ENCODE measurements at regions not wholly inside any gene's neighbourhood (a gene's known extent, or its start where the extent isn't known, plus 50 kb on each side); places are given as distances from the start of the nearest gene placed in this dataset.
"Not testable (repeated sequence)": the region's sequence is repeated elsewhere in the genome, so short reads cannot be mapped to it uniquely, and the experiment has no call there.

DNA sequence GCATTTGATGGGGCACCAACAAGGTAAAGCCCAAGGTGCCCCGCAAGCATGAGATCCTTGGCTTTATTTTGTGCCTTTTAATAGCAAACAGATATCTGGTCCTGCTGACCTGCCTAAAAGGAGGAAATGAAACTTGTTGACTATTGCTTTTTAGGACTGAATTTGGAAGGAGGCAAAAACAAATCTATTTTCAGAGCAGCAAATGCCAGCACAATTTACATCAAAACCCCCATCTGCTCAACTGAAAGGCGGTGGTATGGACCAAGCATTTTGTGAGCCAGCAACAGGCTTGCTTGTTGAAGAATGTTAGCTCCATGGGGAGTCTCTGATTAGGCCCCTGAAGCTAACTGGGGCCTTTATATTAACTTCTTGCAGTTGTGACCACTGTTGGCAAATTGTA is 192.6 kb upstream of the E2F8 start:
- DNase-seq (ENCODE audit: low read depth) = no peak

DNA sequence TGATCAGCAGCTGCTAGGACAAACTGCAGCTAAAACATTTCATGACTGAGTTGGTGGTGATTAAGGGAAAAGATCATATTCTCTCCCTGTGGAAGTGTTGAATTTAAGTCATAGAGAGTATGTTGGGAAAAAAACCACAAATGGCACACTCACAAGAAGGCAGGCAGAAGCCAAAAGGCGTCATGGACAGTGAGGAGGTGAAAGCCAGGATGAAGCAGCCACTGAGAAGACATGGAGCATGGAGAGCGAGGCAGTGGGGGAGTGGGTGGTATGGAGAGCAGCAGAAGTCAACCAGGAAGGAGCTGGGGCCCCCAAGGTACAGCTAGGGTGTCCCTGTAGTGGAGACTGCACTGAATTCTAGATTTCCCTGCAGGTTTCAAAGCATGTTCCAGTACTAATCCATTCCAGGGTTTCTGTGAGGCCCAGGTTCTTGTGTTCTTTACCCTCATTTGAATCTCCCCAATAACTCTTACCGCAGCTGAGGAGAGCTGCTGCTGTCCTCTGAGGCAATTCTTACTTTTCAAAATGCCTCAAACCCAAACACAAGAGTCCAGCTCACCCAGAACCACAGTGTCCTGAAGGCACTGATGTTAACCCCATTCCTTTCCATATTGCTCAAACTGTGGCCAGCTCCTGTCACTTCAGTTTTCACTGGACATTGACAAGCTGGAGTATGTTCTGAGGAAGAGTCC is 191.8 kb upstream of the E2F8 start:
- DNase-seq (ENCODE audit: low read depth) = no peak

DNA sequence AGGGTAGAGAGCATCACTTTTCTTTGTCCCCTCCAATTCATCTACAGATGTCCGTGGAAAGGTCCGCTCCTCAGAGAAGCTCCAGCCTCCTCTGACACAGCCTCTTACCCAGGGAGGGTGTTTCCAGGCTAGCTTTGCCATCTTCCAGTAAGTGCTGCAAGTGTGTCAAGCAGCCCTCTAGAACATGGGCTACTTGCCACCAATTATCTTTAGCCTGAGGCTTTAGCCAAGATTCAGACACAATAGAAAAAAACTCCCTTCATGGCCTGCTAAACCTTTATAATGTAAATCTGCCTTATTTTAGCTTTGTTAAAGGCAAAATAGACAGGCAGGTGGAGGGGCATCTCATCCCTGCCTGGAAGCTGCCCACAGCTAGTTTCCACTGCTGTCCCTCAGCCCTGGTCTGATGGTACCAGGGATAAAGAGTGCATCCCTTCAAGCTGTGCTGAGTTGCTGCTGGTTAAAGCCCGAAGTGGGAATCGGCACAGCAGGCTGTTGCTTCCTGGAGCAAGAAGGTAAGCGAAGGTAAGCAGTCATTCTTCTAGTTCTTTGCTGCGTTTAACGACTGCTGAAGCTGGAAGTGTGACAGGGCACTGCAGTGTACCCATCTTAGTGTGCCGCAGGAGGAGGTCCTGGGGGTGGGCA is 190.1 kb upstream of the E2F8 start:
- DNase-seq (ENCODE audit: low read depth) = no peak

DNA sequence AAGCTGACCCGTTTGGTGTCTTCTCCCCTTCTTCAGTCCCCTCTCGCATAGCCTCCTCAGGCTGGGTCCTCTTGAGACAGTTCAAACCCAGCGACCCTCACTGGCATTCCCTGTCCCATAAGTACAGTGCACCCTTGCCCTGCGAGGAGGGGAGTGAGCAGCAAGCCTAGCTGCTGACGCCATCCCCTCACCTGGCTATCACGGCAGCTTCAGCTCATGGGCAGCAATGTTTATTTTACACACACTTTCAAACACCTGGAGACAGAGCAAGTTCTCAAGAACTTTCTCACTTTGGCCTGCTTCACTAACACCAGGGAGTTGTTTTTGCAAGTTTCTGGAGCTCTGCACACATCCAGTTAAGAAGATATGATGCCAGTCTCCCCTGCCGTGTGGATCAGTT is 189.6 kb upstream of the E2F8 start:
- no peak for DNase-seq (ENCODE audit: low read depth)

DNA sequence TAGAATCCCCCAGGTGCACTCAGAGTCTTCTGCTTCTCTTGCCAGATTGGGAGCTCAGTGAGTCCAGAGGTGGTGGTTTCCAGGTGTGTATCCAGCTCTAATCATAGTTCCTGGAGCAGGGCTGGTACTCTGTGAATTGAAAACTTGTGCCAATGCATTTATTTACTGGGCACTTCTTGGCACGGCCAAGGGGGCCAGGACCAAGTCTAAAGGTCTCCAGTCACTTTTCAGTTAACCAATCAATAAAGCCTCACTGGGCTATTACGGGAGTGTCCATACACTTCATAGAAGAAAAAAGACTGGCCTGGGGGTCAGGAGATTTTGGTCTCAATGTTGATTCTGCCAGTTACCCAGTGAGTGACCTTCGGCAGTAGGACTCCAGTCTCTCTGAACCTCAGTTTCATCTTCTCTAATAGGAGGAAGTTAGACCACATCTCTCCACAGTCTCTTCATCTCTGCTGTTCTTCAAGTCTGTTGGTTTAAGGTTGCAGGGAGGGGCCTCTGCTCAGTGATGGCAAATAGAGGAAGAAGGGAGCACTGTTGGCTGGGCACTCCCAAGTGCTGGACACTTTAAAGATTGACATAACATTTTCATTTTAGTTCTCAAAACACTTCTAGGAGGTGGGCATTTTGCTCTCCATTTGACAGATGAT is 188.5 kb upstream of the E2F8 start:
- DNase-seq (ENCODE audit: low read depth) = no peak

DNA sequence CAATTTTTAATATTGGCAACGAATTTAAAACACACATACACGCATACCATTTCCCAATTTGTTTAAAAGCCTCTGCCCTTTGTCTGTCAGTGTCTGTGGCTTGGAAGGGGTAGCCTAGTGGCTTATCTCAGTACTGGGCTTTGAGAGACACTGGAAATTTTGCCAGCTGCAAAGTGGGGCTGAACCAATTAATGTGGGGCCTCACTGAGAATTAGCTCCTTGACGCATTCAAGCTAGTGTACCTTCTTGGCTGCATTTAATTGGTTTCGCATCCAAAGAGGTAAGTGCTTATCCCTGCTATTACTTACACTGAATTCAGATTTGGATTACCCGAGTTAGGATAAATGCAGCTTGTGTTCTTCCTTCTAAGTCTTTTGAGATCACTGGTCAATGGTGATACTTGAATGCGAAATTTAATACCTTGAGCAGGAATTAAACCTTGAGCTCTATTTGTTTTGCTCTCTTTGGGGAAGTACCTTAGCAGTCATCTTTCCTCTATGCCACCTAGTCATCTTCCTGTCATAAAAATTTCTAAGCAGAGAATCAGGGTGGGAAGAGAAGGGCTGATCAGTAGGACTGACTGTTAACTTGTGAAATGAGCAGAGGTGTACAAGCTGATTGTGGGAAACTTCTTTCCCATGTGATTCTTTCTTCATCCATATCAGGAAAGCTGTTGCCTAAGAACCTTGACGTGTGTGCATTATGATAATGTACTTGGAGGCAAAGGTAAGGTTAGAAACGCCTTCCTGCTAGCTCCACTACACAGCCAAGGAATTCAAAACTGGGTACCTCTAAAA is 187.7 kb upstream of the E2F8 start:
- no peak for DNase-seq (ENCODE audit: low read depth)

DNA sequence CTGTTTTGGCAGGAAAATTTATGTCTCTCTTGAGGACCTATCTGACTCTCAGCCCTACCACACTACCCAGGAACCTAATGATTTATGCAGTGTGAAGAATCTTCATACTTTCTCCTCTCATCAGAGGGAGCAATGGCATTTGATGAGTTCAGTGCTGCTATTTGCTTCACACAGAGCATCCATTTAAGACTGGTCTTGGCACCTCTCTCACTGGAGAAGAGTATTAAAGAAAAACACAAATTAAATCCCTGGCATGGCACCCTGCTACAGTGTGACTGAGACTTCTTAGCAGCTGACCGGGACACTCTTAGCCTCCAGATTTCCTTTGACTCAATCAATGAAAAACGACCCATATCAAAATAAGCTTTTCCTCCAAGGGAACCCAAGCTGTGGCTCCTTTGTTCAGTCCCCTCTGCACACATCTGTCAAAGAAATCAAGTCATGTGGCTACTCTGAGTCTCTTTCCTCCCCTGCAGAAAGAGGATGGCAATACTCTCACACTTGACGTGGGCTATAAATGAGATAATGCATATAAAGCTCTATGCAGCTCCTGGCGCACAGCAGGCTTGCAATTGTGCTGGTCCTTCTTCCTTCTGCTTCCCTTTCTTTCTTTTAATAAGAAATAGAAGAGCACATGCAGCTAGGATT is 186.1 kb upstream of the E2F8 start:
- no peak for DNase-seq (ENCODE audit: low read depth)

DNA sequence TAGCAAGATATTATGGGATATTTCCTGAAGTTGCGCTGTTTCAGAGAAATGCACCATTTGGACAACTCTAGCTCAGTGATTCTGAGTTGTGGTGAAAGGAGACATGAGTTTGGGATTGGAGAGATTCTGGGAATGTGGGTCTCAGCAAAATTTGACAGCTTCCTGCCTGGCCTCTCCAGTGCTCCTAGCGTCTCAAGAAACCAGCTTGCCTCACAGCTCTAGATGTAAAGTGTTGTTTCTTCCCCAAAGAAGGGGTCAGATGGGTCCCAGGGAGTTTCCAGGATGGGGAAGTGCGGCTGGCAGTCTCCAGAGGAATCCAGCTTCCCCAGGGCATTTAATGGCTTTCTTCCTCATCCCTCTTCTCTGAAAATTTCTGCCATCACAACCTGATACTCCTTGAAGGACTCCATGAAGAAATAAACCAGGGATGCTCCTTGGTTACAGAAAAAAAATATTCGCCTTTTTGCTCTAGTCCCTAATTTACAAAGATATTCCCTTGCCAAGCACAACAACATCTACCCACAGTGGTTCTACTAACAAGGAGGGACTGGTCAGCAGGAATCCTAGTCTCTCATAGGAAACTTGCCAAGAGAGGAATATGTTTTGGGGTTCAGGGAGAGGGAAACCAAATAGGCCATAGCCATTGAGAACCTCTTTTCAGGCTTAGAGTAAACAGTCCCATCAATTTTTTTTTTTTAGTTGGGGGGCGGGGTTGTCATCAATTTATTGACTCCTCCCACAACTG is 185.4 kb upstream of the E2F8 start:
- no peak for DNase-seq (ENCODE audit: low read depth)

DNA sequence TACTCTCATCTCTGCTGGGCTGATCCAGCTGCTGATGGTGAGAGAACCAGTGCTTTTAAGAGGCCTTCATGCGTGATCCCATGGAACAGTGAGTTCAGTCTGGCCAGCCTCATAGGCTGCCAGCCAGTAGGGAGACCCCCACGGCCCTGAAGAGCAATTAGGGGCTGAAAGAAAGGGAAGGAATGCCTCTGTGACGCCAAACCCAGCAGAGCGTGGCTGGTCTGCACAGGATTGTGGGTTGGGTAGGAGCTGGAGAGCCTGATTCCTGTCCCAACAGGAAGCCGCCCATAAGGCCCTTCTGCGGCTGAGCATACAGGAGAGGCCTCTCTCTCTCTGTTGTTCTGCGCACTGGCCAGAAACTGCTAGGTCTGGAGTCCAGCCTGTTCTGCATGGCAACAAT is 181.5 kb upstream of the E2F8 start:
- no peak for DNase-seq (ENCODE audit: low read depth)

DNA sequence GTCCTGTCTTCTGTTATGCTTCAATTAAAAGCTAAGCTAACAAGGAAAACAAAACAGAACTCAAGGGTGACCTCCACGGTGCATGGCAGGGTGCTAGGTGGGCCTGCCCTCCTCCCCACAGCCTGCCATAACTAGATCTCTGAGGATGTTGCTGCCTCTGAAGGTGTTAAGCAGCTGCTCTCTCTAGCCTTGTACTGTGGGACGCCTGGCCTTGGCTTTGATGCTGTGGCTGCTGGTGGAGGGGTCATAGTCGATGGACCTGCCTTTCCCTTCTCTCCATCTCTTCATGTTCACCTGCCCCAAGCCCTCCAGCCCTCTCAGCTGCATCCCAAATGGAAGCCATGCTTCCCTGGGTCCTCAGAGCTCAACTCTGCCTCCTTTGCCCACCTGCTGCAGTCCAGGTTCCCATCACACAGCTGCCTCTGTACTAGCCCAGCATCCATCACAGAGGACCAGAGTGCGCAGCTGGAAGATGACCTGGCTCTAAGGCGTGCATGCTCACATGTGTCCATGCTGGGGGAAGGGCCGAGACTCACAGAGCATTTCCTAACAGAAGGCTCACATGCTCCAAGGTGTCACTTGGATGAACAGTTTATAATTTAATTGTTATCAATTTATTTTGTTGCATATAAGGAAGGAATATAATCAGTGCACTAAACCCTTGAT is 180.3 kb upstream of the E2F8 start:
- no peak for DNase-seq (ENCODE audit: low read depth)

DNA sequence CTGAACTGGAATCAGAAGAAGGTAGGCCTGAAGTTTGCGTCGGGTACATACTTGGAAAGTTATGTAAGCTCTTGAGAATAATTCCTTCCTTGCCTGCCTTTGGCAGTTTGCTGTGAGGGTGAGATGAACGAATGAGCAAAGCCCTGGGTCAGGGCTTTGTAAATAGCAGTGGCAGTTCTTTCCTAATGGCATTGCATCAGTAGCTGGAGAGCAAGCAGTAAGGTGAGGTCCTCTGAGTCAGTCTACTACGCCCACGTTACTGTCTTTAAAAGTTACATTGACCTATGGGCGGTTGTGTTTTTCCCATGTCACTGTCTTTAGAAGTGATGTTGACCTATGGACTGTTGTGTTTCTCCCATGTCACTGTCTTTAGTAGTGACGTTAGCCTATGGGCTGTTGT is 179.1 kb upstream of the E2F8 start:
- no peak for DNase-seq (ENCODE audit: low read depth)

DNA sequence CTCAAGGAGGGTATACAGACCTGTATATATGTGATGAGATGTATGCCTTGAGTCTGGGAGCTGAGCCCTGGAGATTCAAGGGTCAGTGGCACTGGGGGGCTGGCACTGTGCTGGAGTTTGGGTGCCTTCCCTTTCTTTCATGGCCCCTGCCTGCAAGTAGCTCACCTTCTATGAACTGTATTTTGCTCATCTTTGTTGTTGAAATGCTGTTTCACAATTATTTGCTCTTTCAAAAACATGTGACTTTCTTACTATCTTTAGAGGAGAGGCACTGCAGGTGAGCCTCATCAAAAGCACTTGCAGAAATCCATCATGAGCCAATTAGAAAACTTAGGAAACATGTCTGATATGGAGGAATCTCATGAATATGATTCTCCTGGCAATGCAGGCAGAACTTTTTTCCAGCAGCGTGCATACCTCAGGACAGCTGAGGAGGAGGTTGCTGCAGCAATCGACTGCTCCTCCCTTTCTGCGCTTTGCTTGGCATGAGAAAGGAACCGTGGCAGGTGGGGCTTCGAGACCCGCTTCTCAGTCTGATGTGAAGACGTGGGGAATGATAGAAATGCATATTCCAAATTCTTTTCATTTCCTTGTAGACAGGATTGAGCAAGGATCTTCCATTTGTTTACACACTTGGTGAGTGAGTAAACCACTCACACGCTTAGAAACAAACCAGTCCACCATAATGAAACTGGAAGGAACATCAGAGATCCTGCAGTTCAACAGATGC is 178.4 kb upstream of the E2F8 start:
- no peak for DNase-seq (ENCODE audit: low read depth)

DNA sequence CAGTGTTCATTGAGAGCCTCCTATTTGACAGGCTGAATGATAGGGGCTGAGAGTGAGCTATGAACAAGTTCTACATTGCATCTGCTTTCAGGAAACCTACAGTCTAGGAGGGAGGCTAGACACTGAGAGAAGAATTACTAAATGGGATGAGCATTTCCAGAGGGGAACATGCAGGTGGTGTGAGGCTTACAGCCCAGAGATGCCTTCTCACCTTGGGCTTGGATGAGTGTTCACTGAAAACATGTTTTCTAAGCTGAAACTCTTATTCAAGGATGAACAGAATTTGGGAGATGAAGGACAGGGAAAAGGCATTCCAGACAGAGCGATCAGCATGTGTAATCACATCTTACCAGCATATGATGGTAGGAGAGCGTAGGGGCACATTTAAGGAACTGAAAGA is 177.5 kb upstream of the E2F8 start:
- DNase-seq (ENCODE audit: low read depth) = no peak

DNA sequence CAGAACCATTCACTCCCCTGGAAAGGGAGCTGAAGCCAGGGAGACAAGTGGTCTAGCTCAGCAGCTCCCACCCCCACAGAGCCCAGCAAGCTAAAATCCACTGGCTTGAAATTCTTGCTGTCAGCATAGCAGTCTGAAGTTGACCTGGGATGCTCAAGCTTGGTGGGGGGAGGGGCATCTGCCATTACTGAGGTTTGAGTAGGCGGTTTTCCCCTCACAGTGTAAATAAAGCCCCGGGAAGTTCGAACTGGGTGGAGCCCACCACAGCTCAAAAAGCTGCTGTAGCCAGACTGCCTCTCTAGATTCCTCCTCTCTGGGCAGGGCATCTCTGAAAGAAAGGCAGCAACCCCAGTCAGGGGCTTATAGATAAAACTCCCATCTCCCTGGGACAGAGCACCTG is 171.3 kb upstream of the E2F8 start:
- not testable (repeated sequence) for DNase-seq (ENCODE audit: low read depth)

DNA sequence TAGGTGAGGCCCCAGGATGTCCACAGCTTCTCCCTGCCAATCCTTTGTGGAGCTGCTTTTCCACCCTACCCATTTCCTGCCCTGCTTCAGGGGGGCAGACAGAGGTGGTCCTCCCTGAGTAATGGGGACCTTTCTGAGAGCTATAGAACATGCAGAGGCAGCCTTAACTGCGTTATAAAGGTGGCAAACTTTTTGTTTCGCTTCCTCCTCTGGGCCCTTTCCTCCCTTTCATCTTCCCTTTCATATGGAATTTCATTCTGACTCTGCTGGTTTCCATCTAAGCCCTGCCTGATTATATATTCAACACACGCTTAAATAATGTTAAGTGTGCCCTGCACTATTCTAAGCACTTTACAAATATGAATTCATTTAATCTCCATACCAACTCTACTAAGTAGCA is 169.3 kb upstream of the E2F8 start:
- no peak for DNase-seq (ENCODE audit: low read depth)

DNA sequence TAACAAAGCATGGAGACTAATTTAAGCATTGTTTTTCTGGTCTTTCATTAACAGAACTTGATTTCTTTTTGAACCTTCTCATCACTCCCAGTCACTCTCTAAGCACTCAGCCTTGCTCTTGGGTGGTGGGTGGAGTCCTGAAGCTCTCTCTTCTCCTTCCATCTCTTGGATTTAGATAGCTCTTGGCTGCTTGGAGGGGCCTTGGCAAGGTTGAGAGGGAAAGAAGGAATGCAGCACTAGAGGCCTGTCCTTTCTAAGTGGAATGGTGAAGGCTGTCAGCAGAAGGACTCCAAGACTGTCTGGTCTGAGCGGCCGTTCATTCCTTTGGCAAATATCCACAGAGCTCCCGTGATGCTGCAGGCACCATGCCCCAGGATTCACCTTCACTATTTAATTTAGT is 168.6 kb upstream of the E2F8 start:
- no peak for DNase-seq (ENCODE audit: low read depth)

DNA sequence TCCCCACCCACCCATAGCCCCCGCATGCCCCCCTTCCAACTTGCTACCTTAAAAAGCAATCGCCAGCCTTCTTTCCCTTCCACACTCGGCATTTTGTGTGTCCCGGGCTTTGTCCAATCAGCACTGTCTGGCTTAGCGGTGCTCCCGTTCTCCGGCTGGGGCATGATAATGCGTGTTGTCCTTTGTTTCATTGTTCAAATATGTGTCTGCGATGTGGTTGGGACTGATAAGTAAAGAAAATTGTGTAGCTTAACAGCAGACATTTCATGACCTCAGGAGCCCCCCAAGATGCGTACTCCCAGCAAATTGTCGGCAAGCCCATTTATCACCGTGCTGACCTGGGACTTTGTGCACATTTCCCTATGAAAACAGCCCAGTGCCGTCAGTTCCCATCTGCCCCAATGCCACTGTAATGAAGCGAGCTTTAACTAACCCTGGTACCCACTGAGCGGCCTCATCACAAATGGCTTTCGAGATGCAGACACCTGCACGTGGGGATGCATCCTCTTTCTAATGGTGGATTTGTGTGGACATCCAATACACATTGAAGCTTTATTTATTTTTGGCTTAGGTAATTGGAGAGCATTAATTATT is 167.0 kb upstream of the E2F8 start:
- DNase-seq (ENCODE audit: low read depth) = no peak

DNA sequence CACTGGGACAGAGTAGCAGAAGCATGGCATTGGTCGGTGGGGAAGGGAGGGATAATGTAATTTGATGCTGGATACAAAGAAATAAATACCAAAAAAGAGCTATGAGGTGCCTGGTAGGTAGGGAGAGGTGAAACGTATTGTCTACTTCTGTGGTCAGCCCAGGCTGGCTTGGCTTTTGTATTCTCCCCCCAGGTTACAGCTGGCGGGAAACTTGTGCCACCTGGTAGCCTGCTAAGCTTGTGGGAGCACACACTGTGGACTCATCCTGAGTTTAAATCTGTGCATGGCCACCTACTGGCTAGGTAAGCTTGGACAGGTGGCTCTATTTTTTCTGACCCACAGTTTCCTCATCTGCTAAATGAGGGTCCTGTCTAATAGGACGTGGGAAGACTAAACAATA is 165.2 kb upstream of the E2F8 start:
- DNase-seq (ENCODE audit: low read depth) = no peak

DNA sequence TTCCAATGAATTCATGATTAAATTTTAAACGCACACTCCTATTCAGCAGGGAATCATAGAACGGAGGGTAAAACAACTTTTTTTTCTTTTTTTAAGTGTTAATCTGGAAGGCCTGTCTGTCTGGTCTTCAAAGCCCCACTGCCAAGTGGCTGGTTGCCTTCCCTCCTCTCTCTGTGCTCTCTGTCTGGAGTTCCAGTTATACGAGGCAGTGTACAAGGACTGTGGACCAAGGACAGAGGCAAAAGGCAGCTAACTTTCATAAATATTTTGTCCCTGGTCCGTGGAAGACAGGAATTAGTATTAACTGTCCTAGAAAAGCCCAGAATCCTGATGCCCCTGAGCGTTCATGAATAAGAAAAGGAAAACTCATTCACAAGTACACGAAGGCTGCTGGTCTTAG is 164.0 kb upstream of the E2F8 start:
- DNase-seq (ENCODE audit: low read depth) = no peak

Data from activated gamma-delta T cell treated with anti-CD3 and anti-CD28 coated beads, Interleukin-2, amount 50 U/mL, for 16 hours (primary cell).